ENCODE measurements at regions not wholly inside any gene's neighbourhood (a gene's known extent, or its start where the extent isn't known, plus 50 kb on each side); places are given as distances from the start of the nearest gene placed in this dataset.

DNA sequence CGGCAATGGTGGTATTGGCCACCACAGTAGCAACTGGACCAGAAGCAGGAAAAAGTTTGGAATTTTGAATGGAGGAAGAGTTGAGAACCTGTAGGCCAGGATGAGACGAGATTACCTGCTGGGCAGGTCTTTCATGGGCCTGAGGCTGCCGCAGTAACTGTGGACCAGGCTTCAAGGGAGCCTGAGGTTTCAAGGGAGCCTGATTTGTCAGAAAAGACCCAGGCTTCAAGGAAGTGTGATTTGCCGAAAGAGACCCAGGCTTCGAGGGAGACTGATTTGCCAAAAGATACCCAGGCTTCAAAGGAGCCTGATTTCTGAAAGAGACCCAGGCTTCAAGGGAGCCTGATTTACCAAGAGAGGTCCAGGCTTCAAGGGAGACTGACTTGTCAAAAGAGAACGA is 66.6 kb upstream of the ARL4D start:
- Histone ChIP-seq H3K4me1 (replicated peaks in 1 of 2; ENCODE audit: control insufficient read depth in 2 of 2, insufficient read depth in 2 of 2, low read length in 2 of 2) (no peaks in the 10 kb centered on the region; a peak in 1 of 5 replicates), H3K9ac (ENCODE audit: insufficient read depth in 1 of 2, low read depth in 2 of 2, low read length in 2 of 2) (no peak overlapping the region), H2AFZ (ENCODE audit: low read depth, low read length) (no peak overlapping the region), H3K36me3 (ENCODE audit: control insufficient read depth, insufficient read depth, low read length) (no peaks in the 10 kb centered on the region), H3K4me2 (ENCODE audit: insufficient read depth, low read length) (no peak overlapping the region), H3K9me1 (ENCODE audit: control insufficient read depth, insufficient read depth, low read length) (no peaks in the 10 kb centered on the region), H3K79me2 (ENCODE audit: control insufficient read depth, insufficient read depth, low read length) (no peaks in the 10 kb centered on the region), H3K9me3 (replicated peaks; ENCODE audit: control insufficient read depth, insufficient read depth, low read depth, low read length) (no peaks in the 10 kb centered on the region), H3K4me3 (no peak overlapping the region), H4K20me1 (replicated peaks; ENCODE audit: control insufficient read depth, insufficient read depth, low read length) (no peaks in the 10 kb centered on the region), H3K27ac (ENCODE audit: extremely low read depth, low read depth, low read length) (no peak overlapping the region), H3K27me3 (ENCODE audit: control insufficient read depth in 2 of 2, insufficient read depth in 2 of 2, low read length in 2 of 2) (no peaks in the 10 kb centered on the region; a peak in 1 of 5 replicates)
- CTCF ChIA-PET (ENCODE audit: low intra/inter-chr PET ratio), result no interaction called here
- POLR2A ChIA-PET, result interaction anchor here (1.5 kb wide), 1 partner anchor 25 kb away, joined by 7 read pairs; no protein-coding TSS in a partner anchor
- FAIRE-seq, result no peak
- intact Hi-C loops (cut with micrococcal nuclease), result no loop called here
- WGBS (ENCODE audit: insufficient coverage, low coverage, missing lambda C conversion rate), result 12% methylated on average over 6 of the region's 6 CpGs
- TF ChIP-seq POLR2AphosphoS2 (IDR thresholded peaks at IDR 0.05; ENCODE audit: low read length), result no peak
- no peak for TF ChIP-seq SRSF1 (IDR thresholded peaks at IDR 0.05; ENCODE audit: low read depth, low read length)
- no peak for TF ChIP-seq FIP1L1 (IDR thresholded peaks at IDR 0.05; ENCODE audit: low read depth, low read length, poor library complexity, severe bottlenecking)
- DNase-seq (ENCODE audit: extremely low read depth in 1 of 4, low spot score in 3 of 4), result no peak
- no peak for ATAC-seq
- BruUV-seq (replicated peaks), result no TSS peak
- in situ Hi-C loops (cut with MboI), result no loop called here

DNA sequence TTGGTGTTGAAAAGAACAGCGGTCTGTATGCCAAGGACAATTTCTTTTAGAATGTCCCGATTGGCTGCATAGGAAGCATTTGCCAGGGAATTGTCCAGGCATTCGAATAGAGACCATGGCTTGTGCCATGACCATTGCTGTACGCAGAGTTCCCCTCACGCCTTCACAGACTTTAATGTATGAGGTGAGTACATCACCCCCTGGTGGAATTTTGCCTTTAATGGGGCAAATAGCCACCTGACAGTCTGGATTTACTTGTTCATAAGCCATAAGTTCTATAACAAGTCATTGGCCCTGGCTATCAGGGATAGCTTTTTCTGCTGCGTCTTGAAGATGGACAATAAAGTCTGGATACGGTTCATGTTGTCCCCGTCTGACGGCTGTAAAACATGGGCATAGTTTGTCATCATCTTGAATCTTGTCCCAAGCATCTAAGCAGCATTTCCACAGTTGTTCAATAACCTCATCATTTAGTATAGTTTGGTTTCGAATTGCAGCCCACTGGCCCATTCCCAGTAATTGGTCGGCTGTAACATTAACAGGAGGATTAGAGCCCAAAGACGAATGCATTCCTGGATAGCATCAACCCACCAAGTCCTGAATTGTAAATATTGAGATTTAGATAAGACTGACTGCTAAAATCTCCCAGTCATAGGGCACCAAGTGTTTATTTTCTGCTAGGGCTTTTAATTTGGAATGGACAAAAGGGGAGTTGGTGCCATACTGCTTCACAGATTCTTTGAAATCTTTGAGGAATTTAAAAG is 67.7 kb upstream of the ARL4D start:
- no peaks in the 10 kb centered on the region; a peak in 1 of 5 replicates for H3K4me1 ChIP-seq (replicated peaks in 1 of 2; ENCODE audit: control insufficient read depth in 2 of 2, insufficient read depth in 2 of 2, low read length in 2 of 2)
- no peaks in the 10 kb centered on the region for H4K20me1 ChIP-seq (replicated peaks; ENCODE audit: control insufficient read depth, insufficient read depth, low read length)
- H3K9me3 ChIP-seq (replicated peaks; ENCODE audit: control insufficient read depth, insufficient read depth, low read depth, low read length), result no peaks in the 10 kb centered on the region
- no peaks in the 10 kb centered on the region for H3K79me2 ChIP-seq (ENCODE audit: control insufficient read depth, insufficient read depth, low read length)
- no peaks in the 10 kb centered on the region for H3K36me3 ChIP-seq (ENCODE audit: control insufficient read depth, insufficient read depth, low read length)
- WGBS (ENCODE audit: insufficient coverage, low coverage, missing lambda C conversion rate), result 6% methylated on average over 12 of the region's 12 CpGs
- H3K9me1 ChIP-seq (ENCODE audit: control insufficient read depth, insufficient read depth, low read length), result no peaks in the 10 kb centered on the region
- no peak for FAIRE-seq
- no peak overlapping the region for H3K9ac ChIP-seq (ENCODE audit: insufficient read depth in 1 of 2, low read depth in 2 of 2, low read length in 2 of 2)
- DNase-seq (ENCODE audit: extremely low read depth in 1 of 4, low spot score in 3 of 4), result no peak
- H3K4me3 ChIP-seq, result no peak overlapping the region
- no peak overlapping the region for H3K27ac ChIP-seq (ENCODE audit: extremely low read depth, low read depth, low read length)
- ChIA-PET CTCF (ENCODE audit: low intra/inter-chr PET ratio) (no interaction called here), POLR2A (no interaction called here)
- in situ Hi-C loops (cut with MboI), result no loop called here
- no peak overlapping the region for H3K4me2 ChIP-seq (ENCODE audit: insufficient read depth, low read length)
- H2AFZ ChIP-seq (ENCODE audit: low read depth, low read length), result no peak overlapping the region
- no peaks in the 10 kb centered on the region; a peak in 1 of 5 replicates for H3K27me3 ChIP-seq (ENCODE audit: control insufficient read depth in 2 of 2, insufficient read depth in 2 of 2, low read length in 2 of 2)
- intact Hi-C loops (cut with micrococcal nuclease), result no loop called here
- ATAC-seq, result no peak
- BruUV-seq (replicated peaks), result no TSS peak
- TF ChIP-seq BRD9 (IDR thresholded peaks at IDR 0.05; ENCODE audit: low read depth, partially characterized antibody) (no peak), ZEB2 (IDR thresholded peaks at IDR 0.05) (no peak), ZNF785 (CRISPR knock-in tag; IDR thresholded peaks at IDR 0.05) (no peak), SOX6 (IDR thresholded peaks at IDR 0.05) (no peak), ZNF197 (CRISPR knock-in tag; IDR thresholded peaks at IDR 0.05; ENCODE audit: low read depth) (no peak), TEAD2 (tag; IDR thresholded peaks at IDR 0.05) (no peak)
- TF ChIP-seq, protein P1, sequence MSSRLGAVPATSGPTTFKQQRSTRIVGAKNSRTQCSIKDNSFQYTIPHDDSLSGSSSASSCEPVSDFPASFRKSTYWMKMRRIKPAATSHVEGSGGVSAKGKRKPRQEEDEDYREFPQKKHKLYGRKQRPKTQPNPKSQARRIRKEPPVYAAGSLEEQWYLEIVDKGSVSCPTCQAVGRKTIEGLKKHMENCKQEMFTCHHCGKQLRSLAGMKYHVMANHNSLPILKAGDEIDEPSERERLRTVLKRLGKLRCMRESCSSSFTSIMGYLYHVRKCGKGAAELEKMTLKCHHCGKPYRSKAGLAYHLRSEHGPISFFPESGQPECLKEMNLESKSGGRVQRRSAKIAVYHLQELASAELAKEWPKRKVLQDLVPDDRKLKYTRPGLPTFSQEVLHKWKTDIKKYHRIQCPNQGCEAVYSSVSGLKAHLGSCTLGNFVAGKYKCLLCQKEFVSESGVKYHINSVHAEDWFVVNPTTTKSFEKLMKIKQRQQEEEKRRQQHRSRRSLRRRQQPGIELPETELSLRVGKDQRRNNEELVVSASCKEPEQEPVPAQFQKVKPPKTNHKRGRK (tag; IDR thresholded peaks at IDR 0.05), result no peak
- TF ChIP-seq, protein P2, sequence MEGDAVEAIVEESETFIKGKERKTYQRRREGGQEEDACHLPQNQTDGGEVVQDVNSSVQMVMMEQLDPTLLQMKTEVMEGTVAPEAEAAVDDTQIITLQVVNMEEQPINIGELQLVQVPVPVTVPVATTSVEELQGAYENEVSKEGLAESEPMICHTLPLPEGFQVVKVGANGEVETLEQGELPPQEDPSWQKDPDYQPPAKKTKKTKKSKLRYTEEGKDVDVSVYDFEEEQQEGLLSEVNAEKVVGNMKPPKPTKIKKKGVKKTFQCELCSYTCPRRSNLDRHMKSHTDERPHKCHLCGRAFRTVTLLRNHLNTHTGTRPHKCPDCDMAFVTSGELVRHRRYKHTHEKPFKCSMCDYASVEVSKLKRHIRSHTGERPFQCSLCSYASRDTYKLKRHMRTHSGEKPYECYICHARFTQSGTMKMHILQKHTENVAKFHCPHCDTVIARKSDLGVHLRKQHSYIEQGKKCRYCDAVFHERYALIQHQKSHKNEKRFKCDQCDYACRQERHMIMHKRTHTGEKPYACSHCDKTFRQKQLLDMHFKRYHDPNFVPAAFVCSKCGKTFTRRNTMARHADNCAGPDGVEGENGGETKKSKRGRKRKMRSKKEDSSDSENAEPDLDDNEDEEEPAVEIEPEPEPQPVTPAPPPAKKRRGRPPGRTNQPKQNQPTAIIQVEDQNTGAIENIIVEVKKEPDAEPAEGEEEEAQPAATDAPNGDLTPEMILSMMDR (IDR thresholded peaks at IDR 0.05 in 2 of 3, conservative IDR thresholded peaks at IDR 0.05 in 1 of 3; ENCODE audit: insufficient read depth in 2 of 3, low read depth in 1 of 3, low read length in 3 of 3), result peak in 1 of 3 experiments; percentile 30; a peak in 2 of 6 replicates
